ENCODE measurements at regions not wholly inside any gene's neighbourhood (a gene's known extent, or its start where the extent isn't known, plus 50 kb on each side); places are given as distances from the start of the nearest gene placed in this dataset.

DNA sequence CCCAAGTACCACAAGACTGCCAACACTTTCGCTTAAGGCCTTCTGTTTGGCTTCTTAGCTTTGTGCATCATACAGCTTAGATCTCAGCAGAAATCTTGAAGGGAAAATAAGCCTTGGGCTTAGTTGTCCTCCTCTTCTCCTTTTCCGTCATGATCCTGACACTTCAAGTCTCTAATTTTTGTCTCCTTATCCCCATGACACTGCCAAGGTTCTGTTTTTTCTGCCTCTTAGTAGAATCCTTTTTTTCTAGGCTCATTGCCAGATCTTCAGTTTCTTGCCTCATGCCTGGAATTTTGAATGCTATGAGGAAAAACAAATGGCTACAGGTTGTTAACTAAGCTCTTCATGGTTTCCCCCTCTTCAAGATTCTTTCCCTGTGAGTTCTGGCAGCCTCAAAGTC, 450.4 kb downstream of the LRFN5 start:
- no peak for DNase-seq

DNA sequence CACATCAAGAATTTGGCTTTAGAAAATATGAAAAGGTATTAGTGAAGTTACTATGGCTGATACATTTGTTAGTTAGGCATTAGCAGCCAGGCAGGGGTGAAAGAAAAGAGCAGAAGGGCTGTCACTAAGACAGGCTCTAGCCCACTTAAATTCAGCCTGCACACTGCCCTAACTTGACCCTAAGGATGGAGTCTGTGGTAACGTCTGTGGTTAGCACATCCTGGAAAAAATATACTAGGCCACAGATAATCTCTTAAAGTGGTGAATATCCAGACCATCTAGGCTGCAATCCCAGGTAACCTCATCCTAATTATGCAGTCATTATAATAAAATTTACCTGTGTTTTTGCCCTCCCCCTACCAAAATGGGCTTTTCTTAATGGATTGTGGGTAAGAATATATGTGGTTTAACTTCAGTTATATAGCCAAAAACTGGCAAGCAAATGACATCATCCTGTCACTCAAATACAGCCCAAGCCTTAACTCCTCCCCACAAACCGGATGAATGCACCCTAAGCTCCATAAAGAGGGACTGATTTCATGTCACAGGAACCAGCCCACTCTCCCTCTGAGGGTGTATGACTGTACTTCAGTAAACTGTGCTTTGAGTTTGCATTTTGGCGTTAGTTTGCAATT, 440.9 kb downstream of the LRFN5 start:
- no peak for DNase-seq

DNA sequence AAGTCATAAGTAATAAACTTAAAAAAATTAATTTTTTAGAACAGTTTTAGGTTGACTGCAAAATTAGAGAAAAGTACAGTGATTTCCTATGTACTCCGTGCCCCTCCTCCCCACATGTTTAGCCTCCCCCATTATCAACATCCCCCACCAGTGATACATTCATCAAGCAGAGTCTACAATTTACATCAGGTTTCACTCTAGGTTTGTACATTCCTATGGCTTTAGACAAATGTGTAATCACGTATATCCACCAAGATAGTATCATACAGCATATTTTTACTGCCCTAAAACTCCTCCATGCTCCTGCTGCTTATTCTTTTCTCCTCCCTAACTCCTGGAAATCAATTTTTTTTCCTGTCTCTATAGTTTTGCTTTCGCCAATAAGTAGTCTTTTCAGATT, 438.7 kb downstream of the LRFN5 start:
- no peak for DNase-seq

DNA sequence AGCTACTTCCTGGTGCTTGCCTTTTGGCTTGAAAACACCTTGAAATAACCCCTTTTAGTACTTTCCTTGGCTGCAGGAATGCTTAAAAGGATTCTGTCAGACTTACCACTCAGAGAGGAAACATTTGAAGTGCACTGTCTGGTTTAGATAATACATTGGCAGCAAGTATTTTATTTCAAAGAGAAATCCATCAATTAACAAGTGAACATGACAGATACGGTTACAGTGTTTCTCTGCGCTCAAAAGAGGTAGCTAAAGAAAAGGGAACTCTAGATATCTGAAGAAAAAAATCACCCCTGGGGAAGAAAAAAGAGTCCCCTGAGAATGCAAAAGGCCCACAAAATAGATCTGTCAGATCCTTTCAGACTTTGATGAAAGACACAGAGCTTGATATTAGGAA, 421.9 kb downstream of the LRFN5 start:
- no peak for DNase-seq

DNA sequence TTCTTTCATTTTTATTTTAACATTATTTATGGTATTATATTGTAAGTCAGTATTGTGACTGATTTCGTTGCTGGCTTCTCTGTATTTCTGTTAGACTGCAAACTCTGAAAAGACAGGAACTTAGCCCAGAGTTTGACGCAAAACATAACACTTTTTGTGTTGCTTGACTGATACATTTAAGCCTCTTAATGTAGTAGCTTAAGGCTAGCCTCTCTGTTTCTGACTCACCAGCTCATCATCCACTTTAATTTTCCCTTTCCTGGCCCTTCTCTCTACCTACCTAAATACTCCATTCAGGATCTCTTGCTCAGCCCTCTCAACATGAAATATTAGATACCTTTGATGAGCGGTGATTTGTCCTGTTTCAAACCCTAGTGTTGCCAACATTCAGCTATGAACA, 420.6 kb downstream of the LRFN5 start:
- no peak for DNase-seq

DNA sequence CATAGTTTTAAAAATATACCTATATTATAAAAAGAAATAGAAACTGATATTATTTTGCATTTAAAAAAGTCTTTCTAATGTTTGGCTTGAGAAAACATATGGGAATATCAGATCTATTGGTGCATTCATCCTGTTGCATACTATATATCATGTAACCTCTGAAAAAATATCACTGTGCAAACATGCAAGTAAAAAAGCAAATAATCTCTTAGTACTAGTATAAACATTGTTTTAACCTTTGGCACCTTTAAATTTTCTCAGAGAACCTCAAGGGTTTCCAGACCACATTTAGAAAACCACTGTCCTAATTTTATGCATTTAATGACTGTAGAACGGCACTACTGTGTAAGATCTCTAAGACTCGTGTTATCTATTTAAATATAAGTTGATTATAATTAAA, 416.8 kb downstream of the LRFN5 start:
- DNase-seq = no peak

DNA sequence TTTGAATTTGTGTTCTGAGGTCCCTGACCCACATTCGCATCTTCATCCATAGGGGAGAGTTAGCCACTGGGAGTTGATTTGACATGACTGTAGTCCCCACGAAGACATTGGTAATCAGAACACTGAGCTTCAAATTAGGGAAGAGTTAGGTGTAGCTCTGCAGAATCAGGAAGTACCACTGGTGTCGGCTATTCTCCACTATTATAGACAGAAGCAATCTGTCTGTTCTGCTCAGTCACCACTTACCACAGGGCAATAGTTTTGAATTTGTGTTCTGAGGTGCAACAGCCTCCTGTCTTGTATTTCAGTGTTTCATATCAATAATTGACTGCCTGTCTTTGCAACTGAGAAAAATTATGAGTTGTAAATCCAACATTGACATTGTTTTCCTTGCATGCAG, 407.6 kb downstream of the LRFN5 start:
- DNase-seq = no peak

DNA sequence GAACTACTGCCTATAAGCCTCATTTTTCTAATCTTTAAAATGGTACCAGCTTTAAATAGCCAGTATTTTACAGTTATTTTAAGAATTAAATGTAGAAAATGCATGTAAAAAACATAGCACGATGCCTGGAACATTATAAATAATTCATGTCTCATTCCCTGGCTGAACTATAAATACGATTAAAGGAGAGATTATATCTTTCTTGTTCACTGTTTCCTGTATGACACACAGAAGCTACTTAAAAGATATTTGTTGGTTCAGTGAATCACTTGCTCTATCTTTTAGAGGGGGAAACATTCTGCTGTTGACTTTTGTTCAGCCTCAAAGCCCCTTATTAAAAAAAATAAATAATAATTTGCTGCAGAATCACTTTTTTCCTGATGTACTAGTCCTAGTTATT, 406.9 kb downstream of the LRFN5 start:
- DNase-seq = no peak

DNA sequence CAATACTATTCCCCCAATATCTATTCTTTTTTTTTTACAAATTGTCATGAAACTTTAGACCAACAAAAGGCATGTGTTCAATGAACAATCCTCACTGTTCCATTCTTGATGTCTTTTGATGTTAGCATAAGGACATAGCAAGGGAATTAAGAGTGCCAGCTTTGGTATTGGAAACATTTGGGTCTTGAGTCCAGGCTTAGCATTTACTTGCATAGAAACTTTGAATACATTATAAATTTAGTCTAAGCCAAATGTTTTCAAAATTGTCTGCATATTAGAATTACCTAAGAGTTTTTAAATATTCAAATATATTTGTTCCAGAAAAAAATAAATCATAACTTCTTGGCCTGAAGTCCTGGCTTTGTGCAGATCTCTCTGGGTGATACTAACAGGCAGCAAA, 406.5 kb downstream of the LRFN5 start:
- DNase-seq = no peak

DNA sequence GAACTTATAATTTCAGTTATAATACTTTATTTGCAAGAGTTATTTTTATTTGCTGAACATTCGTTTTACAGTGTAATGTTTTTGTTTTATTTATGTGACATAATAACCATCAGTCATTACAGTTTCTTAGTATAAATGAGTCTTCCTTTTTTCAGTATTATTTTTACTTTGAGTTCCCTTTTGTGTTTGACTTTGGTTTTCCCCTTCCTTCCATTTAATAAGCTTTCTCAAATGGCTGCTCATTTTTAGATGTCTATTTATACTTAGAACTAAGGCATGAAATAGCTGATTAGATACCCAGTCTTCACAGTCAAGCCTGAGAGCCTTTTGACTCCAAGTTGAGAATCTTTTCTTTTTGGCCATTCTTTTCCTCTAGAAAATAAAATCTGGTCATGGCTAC, 404.5 kb downstream of the LRFN5 start:
- no peak for DNase-seq

DNA sequence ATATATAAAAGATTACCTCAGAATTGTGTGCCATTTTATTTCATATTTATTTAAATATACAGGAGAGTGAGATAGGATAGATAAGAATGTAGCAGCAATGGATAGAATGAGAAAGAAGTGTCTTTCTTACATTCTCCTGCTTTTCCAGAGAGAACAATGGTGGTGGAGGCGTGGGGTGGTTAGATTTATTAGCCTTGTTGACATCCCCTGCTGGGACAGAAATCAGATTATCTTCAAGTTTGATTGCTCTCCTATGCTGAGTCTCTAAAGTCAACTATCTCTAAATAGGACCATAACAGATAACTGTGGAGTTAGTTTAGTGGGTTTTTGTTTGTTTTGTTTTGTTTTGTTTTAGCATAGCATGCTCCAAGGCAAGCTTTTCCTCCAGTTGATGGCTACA, 397.6 kb downstream of the LRFN5 start:
- DNase-seq = no peak

DNA sequence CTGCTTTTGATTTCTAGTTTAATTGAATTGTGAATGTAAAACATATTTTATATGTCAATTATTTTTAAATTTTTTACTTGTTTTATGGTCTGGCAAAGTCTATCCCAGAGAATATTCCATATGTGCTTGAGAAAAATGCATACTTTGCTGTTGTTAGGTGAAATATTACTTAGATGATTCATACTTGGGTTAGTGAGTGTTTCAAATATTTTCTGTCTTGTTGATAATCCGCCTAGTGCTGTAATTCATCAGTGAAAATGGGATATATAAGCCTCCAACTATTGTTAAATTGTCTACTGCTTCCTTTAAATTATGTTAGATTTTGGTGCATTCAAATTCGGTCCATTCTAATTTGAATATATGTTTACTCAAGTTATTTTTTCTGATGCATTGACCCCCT, 395.5 kb downstream of the LRFN5 start:
- no peak for DNase-seq

DNA sequence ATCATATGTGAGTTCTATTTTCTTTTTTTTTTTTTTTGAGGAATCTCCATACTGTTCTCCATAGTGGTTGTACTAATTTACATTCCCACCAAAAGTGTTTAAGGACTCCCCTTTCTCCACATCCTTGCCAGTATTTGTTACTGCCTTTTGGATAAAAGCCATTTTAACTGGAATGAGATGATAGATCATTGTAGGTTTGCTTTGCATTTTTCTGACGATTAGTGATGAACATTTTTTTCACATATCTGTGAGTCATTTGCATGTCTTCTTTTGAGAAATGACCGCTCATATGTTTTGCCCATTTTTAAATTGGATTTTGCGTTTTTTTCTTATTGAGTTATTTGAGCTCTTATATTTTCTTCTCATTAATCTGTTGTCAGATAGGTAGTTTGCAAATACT, 394.8 kb downstream of the LRFN5 start:
- no peak for DNase-seq

DNA sequence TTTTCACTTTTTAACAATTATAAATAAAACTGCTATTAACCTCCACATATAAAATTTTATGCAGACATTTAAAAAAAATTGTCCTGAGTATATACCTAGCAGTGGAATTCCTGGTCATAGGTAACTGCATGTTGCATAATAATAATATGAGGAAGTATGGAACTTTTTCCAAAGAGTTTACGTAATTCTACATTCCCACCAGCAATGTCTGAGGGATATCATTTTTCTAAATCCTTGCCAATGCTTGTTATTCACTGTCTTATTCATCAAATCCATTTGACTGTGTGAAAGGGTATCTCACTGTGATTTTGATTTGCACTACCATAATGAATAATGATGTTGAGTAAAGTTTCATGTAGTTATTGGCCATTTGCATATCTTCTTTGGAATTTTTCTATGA, 393.8 kb downstream of the LRFN5 start:
- no peak for DNase-seq

DNA sequence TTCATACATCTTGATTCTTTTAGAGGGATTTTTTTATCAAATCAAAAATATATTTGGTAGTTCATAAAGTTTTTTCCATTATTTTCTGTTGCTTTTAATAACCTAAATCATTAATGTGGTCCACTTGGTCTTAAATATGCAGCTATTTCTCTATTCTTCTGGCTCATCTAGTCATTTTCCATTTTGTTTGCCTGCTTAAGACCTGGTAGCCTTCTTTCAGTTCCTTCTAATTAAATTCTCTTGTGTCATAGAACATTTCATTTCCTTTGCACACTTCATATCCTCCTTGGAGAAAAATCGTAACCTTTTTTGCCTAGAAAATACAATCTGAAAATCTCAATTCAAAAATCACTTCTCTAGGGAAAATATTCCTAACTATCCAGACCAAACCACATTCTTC, 387.0 kb downstream of the LRFN5 start:
- DNase-seq = no peak

DNA sequence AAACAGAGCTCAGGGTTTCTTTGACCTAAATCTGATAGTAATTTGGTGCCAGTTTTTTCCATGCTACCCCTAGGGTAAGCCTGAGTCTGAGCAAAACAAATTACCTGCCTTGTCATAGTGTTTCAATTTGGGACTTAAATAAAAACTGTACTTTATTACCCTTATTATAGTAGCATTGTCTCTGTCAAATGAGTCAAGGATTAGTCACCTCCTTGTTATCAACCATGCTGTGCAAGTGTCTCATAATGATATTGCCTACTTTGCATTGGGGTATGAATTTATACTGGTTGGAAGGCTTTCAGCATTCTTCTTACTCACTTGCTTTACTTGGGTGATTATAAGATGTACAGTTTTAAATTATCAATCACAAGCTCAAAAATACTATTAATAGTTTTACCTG, 380.0 kb downstream of the LRFN5 start:
- DNase-seq = no peak

DNA sequence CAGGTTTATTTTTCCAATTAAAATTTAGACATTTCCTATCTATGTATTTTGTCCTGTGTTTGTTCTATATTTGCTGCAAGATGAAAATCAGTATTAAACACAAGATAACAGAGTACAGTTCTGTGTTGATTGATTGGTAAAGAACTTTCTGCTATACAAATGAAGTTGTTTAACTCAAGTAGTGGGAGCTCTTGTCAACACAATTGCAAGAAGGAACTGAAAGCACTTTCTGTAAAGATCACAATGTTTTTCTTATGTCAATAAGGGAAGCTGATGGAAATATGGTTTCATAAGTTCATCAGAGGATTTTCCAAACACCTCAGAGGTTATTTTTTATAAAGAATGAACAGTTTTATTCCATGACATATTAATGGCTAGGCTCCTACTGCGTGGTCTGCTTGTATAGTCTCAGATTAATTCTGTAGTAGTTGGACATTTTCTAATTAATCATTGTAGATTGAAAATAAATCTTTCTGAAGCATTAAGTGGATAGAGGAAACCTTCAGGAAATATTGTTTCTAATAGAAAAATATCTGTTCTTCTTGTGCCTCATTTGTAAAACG, 379.5 kb downstream of the LRFN5 start:
- no peak for DNase-seq

DNA sequence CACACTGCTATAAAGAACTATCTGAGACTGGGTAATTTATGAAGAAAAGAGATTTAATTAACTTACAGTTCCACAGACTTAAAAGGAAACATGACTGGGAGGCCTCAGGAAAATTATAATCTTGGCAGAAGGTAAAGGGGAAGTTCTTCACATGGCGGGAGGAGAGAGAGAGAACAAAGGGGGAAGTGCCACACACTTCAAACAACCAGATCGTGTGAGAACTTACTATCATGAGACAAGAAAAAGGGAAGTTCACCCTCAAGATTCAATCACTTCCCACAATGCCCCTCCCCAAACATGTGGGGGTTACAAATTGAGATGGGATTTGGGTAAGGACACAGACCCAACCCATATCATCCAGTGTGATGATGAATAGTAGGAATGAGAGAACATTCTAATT, 366.5 kb downstream of the LRFN5 start:
- no peak for DNase-seq

DNA sequence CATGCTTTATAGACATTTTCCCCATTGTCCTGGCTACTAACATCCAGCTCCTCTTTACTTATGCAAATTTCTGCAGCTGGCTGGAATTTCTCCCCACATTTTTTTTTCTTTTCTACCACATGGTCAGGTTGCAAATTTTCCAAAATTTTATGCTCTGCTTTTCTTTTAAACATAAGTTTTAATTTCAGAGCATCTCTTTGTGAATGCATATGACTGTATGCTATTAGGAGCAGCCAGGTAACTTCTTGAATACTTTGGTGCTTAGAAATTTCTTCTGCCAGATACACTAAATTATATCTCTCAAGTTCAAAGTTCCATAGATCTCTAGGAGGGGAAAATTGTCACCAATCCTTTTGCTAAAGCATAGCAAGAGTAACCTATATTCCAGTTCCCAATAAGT, 365.9 kb downstream of the LRFN5 start:
- DNase-seq = no peak

DNA sequence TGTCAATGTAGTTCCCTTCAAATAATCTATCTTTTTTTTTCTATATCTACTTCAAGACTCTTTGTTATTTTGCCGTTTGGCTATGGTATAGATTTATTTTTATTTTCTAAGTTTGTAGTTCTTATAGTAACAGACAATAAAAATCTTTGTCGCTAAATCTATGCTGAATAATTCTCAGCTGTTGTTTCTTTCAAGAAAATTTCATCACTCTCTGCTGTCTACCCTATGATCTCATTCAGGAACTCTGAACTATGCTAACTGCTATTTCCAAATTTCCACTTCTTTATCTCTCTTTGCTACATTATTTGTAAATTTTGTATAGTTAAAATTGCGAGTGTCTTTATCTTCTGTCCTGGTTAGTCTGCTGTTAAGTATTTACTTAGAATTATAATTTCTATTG, 353.6 kb downstream of the LRFN5 start:
- DNase-seq = no peak

DNA sequence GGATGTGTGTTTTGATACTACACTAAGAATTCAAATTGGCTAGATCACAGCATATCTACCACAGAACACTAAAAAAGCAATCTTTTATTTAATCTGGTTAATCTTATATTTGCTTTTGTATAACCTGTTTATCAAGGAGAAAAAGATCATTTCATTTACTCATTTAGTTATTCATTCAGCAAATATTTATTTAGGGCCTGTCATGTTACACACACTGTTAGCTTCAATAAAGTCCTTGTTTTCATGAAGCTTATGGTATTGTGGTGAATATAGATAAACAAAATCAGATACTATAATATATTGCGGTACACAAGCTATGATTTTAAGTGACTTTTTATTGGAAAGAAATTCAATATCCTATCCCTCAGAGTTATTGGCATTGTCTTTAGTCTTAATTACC, 350.8 kb downstream of the LRFN5 start:
- no peak for DNase-seq

Data from occipital lobe (tissue), 1 donor.